ENCODE measurements at regions not wholly inside any gene's neighbourhood (a gene's known extent, or its start where the extent isn't known, plus 50 kb on each side); places are given as distances from the start of the nearest gene placed in this dataset.

DNA sequence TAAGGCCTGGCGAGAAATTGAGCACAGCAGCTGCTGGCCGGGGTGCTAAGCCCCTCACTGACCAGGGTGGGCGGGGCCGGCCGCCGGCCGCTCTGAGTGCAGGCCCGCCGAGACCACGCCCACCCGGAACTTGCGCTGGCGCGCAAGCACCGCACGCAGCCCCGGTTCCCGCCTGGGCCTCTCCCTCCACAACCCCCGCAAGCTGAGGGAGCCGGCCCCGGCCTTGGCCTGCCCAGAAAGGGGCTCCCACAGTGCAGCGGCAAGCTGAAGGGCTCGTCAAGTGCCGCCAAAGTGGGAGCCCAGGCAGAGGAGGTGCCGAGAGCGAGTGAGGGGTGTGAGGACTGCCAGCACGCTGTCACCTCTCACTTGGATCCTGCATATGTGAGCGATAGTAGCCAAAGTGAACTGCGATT, 251.2 kb downstream of the GJA1 start:
- TF ChIP-seq POLR2AphosphoS5 (IDR thresholded peaks at IDR 0.05; ENCODE audit: low read depth, low read length) (no peak), TAF1 (IDR thresholded peaks at IDR 0.05; ENCODE audit: borderline replicate concordance, insufficient read depth, low read length) (no peak)

Measured in PFSK-1 (cell line).